ENCODE measurements at regions not wholly inside any gene's neighbourhood (a gene's known extent, or its start where the extent isn't known, plus 50 kb on each side); places are given as distances from the start of the nearest gene placed in this dataset.
"Not testable (repeated sequence)": the region's sequence is repeated elsewhere in the genome, so short reads cannot be mapped to it uniquely, and the experiment has no call there.

GRCh38 chr21:19489930-19490329, 1086.3 kb upstream of the TMPRSS15 start:
- in situ Hi-C loops (cut with HindIII; ENCODE audit: low pct_unique_long_range_greater_than_20kb, low sequenced_read_pairs): no loop called here
- DNase-seq (ENCODE audit: low read depth in 1 of 2, low spot score in 1 of 2): no peak

GRCh38 chr21:19490481-19490880, 1086.9 kb upstream of the TMPRSS15 start:
- TF ChIP-seq JUND (IDR thresholded peaks at IDR 0.05; ENCODE audit: low read depth): no peak
- no peak for DNase-seq (ENCODE audit: low read depth in 1 of 2, low spot score in 1 of 2)
- in situ Hi-C loops (cut with HindIII; ENCODE audit: low pct_unique_long_range_greater_than_20kb, low sequenced_read_pairs): no loop called here

More at GRCh38 chr21:19489930-19490329, 1086.3 kb upstream of the TMPRSS15 start:
- no peak for TF ChIP-seq JUND (IDR thresholded peaks at IDR 0.05; ENCODE audit: low read depth)

- in situ Hi-C loops (cut with HindIII; ENCODE audit: low pct_unique_long_range_greater_than_20kb, low sequenced_read_pairs); DNase-seq (ENCODE audit: low read depth in 1 of 2, low spot score in 1 of 2): not testable (repeated sequence)
Measured at GRCh38 chr21:19493437-19494241, 1090.1 kb upstream of the TMPRSS15 start.

- in situ Hi-C loops (cut with HindIII; ENCODE audit: low pct_unique_long_range_greater_than_20kb, low sequenced_read_pairs): no loop called here
- TF ChIP-seq JUND (IDR thresholded peaks at IDR 0.05; ENCODE audit: low read depth): no peak
- DNase-seq (ENCODE audit: low read depth in 1 of 2, low spot score in 1 of 2): no peak
Measured at GRCh38 chr21:19501115-19501514, 1097.5 kb upstream of the TMPRSS15 start.

GRCh38 chr21:19507682-19508260, 1104.2 kb upstream of the TMPRSS15 start:
- no peak for TF ChIP-seq JUND (IDR thresholded peaks at IDR 0.05; ENCODE audit: low read depth)
- in situ Hi-C loops (cut with HindIII; ENCODE audit: low pct_unique_long_range_greater_than_20kb, low sequenced_read_pairs): no loop called here
- peak in 1 of 2 experiments; percentile 57 for DNase-seq (ENCODE audit: low read depth in 1 of 2, low spot score in 1 of 2)

- no peak for TF ChIP-seq JUND (IDR thresholded peaks at IDR 0.05; ENCODE audit: low read depth)
- in situ Hi-C loops (cut with HindIII; ENCODE audit: low pct_unique_long_range_greater_than_20kb, low sequenced_read_pairs): no loop called here
- DNase-seq (ENCODE audit: low read depth in 1 of 2, low spot score in 1 of 2): no peak
Measured at GRCh38 chr21:19508442-19508841, 1104.9 kb upstream of the TMPRSS15 start.

- in situ Hi-C loops (cut with HindIII; ENCODE audit: low pct_unique_long_range_greater_than_20kb, low sequenced_read_pairs): no loop called here
- no peak for TF ChIP-seq JUND (IDR thresholded peaks at IDR 0.05; ENCODE audit: low read depth)
Measured at GRCh38 chr21:19508844-19509243, 1105.3 kb upstream of the TMPRSS15 start.

GRCh38 chr21:19510057-19510456, 1106.5 kb upstream of the TMPRSS15 start:
- TF ChIP-seq JUND (IDR thresholded peaks at IDR 0.05; ENCODE audit: low read depth): no peak
- no peak for DNase-seq (ENCODE audit: low read depth in 1 of 2, low spot score in 1 of 2)
- in situ Hi-C loops (cut with HindIII; ENCODE audit: low pct_unique_long_range_greater_than_20kb, low sequenced_read_pairs): no loop called here

More at GRCh38 chr21:19508844-19509243, 1105.3 kb upstream of the TMPRSS15 start:
- no peak for DNase-seq (ENCODE audit: low read depth in 1 of 2, low spot score in 1 of 2)

GRCh38 chr21:19510653-19511052, 1107.1 kb upstream of the TMPRSS15 start:
- DNase-seq (ENCODE audit: low read depth in 1 of 2, low spot score in 1 of 2): no peak
- in situ Hi-C loops (cut with HindIII; ENCODE audit: low pct_unique_long_range_greater_than_20kb, low sequenced_read_pairs): no loop called here

GRCh38 chr21:19522381-19522780, 1118.8 kb upstream of the TMPRSS15 start:
- no peak for TF ChIP-seq JUND (IDR thresholded peaks at IDR 0.05; ENCODE audit: low read depth)
- in situ Hi-C loops (cut with HindIII; ENCODE audit: low pct_unique_long_range_greater_than_20kb, low sequenced_read_pairs): no loop called here
- no peak for DNase-seq (ENCODE audit: low read depth in 1 of 2, low spot score in 1 of 2)

More at GRCh38 chr21:19510653-19511052, 1107.1 kb upstream of the TMPRSS15 start:
- TF ChIP-seq JUND (IDR thresholded peaks at IDR 0.05; ENCODE audit: low read depth): no peak

GRCh38 chr21:19523061-19523460, 1119.5 kb upstream of the TMPRSS15 start:
- in situ Hi-C loops (cut with HindIII; ENCODE audit: low pct_unique_long_range_greater_than_20kb, low sequenced_read_pairs): no loop called here
- TF ChIP-seq JUND (IDR thresholded peaks at IDR 0.05; ENCODE audit: low read depth): no peak
- DNase-seq (ENCODE audit: low read depth in 1 of 2, low spot score in 1 of 2): no peak

GRCh38 chr21:19523746-19524145, 1120.2 kb upstream of the TMPRSS15 start:
- no peak for DNase-seq (ENCODE audit: low read depth in 1 of 2, low spot score in 1 of 2)
- in situ Hi-C loops (cut with HindIII; ENCODE audit: low pct_unique_long_range_greater_than_20kb, low sequenced_read_pairs): no loop called here
- TF ChIP-seq JUND (IDR thresholded peaks at IDR 0.05; ENCODE audit: low read depth): no peak

- no peak for TF ChIP-seq JUND (IDR thresholded peaks at IDR 0.05; ENCODE audit: low read depth)
- in situ Hi-C loops (cut with HindIII; ENCODE audit: low pct_unique_long_range_greater_than_20kb, low sequenced_read_pairs): no loop called here
- peak in 1 of 2 experiments; percentile 85 for DNase-seq (ENCODE audit: low read depth in 1 of 2, low spot score in 1 of 2)
Measured at GRCh38 chr21:19529031-19529430, 1125.4 kb upstream of the TMPRSS15 start.
